GM12874 (cell line): ENCODE measurements at regions not wholly inside any gene's neighbourhood (a gene's known extent, or its start where the extent isn't known, plus 50 kb on each side); places are given as distances from the start of the nearest gene placed in this dataset.
A peak's percentile ranks its signal among the peaks of the same experiment; 100 is the strongest.

ENCODE experiments used
- CTCF ChIP-seq: IDR thresholded peaks from 2 replicates; pipeline ENCODE4 v1.5.1; 2011; ENCODE audit warnings: low read depth, mild to moderate bottlenecking, control low read depth, low read length, moderate library complexity; ENCODE audit not compliant: insufficient read depth

DNA sequence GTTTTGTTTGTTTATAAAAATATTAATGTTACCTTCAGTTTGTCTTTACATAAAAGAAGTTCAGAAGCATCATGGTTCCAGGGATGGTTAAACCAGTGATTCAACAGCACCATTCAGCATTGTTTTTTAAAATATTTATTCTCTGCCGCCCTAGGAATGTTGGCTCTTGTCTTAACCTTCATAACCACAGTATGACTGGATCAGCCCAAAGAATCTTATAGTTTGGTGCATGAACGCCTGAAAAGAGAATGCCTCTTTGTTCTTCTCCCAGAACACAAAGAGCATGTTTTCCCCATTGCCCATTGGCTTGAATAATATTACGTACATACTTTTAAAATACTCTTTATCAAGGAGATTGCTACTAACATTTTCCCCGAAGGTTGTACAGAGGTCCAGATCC, 413.4 kb downstream of the ANXA1 start:
- no peak for TF ChIP-seq CTCF

DNA sequence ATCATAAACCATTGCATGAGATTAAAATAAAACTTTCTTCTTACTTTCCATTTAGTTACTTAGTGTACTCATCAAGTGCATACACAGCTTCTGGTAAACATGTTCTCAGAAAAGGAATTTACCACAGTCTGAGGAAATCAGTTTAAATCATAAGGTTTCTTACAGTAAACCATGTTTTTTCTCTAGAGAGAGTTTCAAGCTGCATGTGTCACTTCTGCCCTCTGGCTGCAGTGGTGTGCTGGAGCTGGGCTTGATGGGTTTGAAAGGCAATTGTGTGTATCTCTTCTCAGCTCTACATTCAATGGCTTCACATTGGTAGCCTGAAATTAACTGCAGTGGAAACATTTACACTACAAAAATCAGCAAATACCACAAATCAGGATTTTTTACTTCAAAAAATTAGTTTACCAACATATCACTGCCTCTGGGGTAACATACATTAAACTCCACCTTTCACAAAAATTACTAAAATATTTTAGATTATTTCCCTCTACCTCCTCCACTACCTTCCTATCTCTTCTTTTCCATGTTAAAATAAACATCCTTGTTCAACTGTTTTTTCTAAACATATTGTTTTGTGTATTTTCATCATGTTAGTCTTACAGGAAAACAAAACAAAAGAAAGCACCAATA, 414.3 kb downstream of the ANXA1 start:
- peak; percentile 39; the same call in 1 of the 2 replicates for TF ChIP-seq CTCF

GRCh38 chr9:73566627-73567026, 415.0 kb downstream of the ANXA1 start:
- TF ChIP-seq CTCF, result no peak

DNA sequence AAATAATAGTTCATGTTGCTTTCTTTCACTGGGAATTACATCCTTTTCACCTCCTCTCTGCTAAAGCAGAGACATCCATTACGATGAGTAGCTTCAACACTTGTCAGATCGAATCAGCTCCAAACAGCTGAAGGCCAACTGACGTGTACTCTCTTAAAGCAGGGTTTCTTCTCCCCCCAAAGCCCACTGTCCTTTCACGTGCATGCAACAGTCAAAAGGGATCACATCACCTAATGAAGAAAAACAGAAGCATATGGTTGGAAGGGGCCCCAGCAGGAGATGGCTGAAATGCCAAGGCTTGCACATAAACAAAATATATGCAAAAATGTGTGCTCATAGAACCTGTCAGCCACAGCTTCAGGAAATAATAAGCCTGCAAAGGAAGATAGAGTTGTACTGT, 421.6 kb downstream of the ANXA1 start:
- no peak for TF ChIP-seq CTCF

DNA sequence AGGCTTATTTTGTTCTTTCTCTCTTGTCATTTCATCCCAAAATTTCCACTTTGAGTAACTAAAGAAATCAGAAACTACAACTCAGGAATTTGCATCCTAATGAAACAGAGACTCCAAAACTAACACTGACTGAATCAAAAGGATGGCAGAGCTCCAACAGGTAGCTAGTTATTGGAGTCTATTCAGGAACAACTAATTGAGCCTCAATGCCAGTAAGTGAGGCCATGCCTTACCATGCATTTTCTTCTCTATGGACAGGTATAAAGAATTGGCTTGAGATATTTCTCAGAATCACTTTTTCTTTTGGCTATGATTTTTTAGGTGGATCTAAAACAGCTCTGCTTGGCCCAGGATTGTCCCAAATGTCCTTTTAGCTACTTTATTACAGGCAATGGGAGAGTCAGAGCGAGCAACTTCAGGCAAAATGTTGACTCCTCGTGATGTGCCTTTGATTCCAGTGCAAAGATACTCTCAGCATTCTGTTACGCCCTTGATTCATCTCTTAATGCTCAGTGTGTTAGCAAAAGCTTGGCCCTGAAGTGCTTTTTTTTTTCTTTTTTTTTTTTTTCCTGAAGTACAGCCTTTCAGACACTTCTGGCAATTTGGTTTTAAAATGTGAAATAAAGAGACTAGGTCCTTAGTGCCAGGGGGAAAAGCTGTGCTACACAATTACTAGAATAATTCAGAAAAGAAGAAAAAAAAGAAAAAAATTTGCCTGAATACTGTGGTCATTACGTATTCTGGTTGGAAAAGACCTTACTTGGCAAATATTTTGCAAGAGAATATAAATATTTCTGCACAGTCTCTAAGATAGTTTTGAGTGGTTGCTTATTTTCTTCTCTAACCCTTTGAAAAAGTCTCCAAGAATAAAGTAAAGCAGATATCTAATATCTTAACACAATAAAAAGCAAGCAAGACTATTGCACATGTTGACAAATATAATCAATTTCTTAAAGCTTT, 423.7 kb downstream of the ANXA1 start:
- no peak for TF ChIP-seq CTCF

GRCh38 chr9:73577848-73578247, 426.2 kb downstream of the ANXA1 start:
- no peak for TF ChIP-seq CTCF

GRCh38 chr9:73579823-73580222, 428.2 kb downstream of the ANXA1 start:
- no peak for TF ChIP-seq CTCF
